GM19438 (cell line): ENCODE measurements at regions not wholly inside any gene's neighbourhood (a gene's known extent, or its start where the extent isn't known, plus 50 kb on each side); places are given as distances from the start of the nearest gene placed in this dataset.

Experiments
- ATAC-seq: cut with Tn5 transposase; IDR thresholded peaks from one replicate; pipeline ENCODE4 v1.9.1; 2021; ENCODE audit warnings: low read depth; ENCODE audit not compliant: unreplicated experiment

DNA sequence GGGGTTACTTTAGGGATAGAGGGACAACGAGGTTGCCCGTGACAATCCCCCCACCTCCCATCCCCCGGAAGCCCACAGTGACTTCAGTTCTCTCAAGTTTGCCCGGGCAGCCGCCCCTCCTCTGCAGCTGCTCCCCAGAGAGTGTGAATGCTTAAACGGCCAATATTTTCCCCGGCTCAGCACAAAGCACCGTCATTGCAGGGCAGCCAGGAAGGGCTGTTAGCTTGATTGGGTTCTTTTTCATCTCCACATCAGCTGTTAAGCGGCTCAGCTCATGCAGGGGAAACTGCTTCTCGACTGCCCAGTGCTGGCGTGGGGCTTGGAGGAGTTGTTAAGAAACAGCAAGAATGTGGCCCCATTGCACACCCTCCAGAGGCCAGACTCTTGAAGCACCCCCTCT lies 120.5 kb upstream of the NCOR2 start:
- ATAC-seq: no peak

DNA sequence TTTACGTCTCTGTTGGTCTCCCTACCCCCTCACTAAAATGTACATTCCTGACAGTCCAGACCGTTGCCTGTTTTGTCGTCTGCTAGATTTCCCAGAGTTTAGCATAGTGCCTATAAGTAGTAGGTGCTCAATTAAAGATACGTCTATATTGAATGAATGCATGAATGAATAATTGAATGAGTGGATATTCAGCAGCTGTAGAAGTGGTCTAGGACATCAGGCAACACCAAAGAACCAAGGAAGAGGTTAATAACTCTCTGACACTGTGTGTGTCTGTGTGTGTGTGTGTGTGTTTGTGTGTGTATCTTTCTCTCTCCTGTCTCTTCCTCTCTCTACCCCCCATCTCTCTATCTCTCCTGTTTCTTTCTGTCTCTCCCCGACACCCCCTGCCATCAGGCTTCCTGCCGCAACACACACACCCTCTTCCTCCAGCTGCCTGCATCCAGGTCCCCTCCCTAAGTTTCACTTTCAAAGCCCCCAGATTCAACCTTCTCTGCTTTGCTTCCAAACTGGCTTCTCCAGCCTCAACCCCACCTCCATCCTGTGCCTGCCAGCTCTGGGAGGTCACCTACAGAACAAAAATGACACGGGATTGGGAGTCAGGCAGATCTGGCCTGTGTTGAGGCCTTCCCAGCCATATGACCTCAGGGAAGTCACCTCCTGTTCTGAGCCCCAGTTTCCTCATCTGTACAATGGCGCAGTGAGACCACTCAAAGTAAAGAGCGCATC lies 119.9 kb upstream of the NCOR2 start:
- ATAC-seq: no peak

DNA sequence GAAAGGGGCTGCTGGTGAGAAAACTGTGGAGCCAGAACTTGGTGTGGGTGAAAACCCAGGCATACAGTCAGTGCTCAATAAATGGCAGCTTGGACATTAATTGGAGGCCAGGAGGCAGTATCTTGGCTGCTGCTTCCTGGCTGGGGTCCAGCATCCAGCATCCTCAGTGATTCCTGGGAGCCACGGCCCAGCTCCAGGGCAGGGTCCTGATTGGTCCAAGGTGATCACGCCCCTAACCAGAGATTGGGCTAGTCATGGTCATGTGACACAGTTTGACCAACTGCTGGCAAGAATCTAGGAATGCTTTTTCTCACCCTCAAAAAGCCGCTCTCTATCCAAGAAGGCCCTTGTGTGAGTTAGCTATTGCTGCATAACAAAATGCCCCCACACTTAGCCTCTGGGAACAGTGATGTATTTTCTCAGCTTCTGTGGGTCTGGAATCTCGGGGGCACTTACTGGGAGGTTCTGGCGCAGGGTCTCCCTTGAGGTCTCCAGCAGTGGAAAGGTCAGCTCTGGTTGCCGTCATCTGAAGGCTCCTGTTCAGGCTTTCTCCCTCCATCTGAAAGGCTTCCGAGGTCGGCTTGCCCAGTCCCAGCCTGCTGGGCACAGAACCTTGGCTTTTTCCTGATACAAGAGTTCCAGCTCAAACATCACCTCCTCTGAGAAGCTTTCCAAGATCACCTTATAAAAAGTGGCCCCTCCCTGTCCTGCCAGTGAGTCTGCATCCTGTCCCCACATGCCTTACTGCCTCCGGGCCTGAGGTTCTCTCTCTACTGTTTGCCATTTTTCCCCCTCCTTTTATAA lies 119.2 kb upstream of the NCOR2 start:
- ATAC-seq: no peak

DNA sequence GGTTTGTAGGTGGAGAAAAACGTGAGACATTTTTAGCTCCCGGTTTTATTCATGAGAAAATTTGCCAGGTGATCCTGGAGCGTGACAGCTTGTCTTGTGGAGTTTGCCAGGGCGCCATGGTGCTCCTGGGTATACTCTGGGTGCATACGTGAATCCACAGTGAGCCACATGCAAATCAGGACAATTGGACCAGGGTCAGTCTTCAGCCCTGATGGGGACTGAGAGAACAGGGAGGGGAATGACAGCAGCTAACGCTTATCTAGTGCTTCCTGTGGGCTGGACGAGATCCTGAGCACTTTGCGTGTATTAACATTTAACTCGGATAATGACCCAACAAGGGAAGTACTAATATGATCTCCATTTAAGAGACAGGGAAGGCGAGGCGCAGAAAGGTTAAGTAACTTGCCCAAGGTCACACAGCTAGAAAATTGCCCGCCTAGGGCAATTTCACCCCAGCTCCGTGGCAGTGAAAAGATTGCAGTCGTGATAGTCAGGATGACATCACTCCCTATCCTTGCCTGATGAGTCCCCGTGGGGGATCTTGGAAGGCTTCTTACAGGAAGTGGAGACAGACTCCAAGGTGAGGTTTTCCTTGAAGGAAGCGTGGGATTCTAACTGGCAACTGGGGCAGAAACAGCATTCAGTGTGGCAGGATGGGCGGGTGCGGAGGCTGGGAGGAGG lies 118.4 kb upstream of the NCOR2 start:
- ATAC-seq: no peak

DNA sequence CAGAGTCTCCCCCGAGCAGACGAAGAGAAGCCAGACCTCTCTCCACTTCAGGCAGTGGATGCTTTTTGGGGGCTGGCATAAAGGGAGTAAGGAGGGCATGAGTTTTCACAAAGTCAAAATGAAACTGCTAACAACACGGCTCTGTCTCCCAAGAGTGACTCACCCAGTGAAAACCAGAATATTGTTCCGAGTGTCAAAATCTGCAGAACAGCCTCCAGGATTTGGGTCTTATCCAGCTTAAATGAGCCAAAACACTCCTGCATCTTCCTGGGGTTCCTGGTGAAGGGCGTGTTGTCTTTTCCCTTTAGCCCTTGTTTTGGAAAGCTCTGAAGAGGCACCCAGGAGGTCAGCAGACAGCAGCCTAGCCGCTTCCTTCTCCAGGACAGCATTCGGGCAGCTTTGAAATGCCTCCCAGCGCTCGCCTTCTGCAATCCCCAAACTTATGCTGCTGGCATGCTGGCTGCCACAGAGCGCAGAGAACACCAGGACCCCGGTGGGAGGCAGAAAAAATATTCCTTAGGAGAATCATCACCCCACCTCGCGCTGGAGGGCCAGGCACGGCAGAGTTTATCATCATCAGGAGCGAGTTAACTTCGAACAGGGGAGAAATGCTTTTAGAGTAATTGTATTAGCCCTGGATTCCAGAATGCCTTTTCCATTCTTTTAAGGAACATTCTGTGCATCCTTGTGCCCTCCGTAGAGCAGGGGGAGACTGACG lies 117.7 kb upstream of the NCOR2 start:
- no peak for ATAC-seq

GRCh38 chr12:124684496-124684895 lies 117.1 kb upstream of the NCOR2 start:
- no peak for ATAC-seq

GRCh38 chr12:124683152-124684124 lies 116.0 kb upstream of the NCOR2 start:
- no peak for ATAC-seq

DNA sequence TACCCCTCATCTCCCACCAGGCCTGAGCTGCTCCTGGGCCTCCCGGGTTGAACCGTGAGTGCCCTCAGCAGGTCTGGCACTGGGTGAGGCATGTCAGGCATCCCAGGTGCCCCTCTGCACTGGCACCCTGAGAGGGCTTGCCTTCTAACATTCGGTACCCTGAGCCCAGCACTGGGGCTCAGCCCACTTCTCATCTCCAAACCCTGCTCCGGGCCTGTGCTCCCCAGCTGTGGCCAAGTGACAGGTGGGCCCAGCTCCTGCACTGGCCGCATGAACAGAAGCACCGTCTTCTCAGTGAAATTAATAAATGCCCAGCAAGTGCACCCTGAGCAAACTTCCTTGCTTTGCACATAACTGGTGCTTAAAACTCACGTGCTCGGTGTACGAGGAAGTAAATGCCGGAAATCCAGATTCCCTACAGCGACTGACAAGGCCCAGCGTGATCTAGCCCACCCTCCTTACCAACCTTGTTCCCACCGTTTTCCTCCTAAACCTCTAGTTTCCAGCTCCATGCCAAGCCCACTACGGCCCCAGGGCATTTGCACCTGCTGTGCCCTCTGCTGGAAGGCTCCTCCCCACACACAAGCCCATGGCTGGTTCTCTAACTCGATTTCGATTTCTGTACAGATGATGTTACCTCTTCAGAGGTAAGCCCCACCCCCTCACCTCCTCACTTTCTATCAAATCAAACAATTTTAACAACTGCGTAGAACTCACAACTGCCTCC lies 115.2 kb upstream of the NCOR2 start:
- ATAC-seq: no peak

- no peak for ATAC-seq
These were observed 114.5 kb upstream of the NCOR2 start for GRCh38 chr12:124681779-124682391.

- no peak for ATAC-seq
These were observed 113.7 kb upstream of the NCOR2 start for GRCh38 chr12:124680863-124681778.

DNA sequence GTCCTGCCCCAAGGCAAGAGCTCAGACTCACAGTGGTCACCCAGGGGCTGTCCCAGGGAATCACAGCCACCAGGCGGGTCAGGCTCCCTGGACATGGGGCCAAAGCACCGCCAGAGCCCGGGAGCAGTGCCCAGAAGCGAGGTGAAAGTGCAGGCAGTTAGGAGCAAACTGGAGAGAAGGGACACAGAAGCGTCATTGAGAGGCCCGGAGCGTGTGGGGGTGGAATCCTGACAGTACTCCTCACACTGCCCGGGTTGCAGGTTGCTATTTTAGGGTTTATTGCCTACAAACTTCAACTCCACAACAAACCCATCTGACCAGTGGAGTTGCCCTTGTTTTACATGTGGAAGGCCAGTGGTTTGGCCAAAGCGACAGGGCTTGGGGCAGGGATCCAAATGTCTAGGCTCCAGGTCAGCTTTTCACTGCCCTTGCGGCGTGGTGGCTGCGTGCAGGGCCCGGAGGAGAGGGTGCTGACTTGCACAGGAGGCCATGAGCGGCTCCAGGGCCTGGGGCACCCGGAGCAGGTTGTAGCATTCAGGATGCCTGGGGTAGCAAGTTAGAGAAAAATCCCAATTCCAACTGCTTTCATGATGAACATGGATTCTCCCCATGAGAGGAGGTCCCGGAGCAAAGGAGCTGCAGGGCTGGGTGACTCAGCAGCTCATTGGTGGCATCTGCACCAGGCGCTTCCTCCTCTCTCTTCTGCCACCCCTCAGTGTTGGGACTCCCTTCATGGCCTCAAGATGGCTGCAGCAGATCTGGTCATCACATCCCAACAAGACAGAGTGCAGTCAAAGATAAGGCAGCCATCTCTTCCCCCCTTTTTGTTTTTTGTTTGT lies 112.3 kb upstream of the NCOR2 start:
- ATAC-seq: no peak

DNA sequence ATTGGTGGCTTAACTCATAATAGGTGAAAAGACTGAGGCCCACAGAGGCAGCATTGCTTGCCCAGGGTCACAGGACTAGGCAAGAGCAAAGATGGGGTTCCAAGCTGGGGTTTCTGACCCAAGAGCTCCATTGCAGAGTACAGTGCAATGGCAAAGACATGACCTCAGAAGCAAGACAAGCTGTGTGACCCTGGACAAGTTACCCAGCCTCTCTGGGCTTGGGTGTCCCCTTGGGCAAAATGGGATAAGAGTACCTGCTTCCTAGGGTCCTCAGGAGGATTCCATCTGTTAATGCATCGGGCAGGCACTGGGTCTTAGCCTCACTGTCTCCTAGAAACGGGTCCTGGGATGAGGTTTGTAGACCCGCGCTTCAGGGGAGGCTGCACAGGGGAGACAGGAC lies 111.6 kb upstream of the NCOR2 start:
- ATAC-seq: no peak

- ATAC-seq: no peak
These were observed 111.0 kb upstream of the NCOR2 start for GRCh38 chr12:124678421-124678893.

DNA sequence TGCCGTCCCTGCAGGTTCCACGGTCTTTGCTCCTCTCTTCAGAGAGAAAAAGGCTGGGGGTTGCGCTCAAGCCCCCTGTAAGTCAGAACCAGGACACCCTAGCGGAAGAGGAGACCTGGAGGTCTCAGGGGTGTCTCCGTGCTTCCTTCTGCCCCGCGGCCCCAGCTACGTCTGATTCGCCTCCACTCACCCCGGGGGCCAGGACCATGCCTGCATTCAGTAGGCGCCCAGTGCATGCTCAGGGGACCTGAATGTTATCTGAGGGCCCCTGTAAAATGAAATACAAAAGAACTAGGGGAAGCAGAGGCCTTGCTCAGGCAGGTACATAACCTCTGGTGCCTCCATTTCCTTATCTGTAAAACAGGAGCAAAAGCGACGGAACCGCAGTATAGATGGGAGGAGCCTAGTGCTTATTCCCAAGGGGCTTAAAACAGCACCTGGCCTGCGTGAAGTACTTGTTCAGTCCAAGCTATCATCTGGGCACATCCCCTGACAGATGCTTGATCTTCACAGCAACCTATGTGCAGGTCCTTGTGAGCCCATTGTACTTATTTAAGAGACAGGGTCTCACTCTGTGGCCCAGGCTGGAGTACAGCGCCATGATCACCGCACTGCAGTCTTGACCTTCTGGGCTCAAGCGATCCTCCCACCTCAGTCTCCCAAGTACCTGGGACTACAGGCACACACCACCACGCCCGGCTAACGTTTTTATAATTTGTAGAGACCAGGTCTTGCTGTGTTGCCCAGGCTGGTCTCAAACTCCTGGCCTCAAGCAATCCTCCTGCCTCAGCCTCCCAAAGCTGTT lies 110.3 kb upstream of the NCOR2 start:
- no peak for ATAC-seq

DNA sequence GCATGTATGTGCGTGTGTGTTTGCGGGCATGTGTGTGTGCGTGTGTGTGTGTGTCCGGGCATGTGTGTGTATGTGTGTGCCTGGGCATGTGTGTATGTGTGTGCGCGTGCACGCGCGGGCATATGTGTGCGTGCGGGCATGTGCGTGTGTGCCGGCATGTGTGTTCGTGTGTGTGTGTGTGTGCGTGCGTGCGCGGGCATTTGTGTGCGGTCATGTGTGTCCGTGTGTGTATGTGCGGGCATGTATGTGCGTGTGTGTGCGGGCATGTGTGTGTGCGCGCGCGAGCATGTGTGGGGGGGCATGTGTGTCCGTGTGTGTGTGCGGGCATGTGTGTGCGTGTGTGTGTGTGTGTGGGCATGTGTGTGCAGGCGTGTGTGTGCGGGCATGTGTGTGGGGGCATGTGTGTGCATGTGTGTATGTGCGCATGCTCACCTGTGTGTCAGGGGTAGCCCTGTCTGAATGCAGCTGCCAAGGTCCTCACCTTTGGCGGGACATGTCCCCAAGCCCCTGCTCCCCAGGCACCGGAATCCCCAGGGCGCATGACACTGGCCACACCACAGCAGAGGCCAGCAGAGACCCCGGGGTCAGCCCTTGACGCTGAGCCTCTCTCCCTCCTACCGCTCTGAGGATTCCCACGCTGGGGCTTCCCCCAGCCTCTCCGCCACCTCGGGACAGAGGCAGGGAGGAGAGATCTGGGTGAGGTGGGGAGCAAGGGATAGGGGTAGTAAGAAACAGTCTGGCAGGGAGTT lies 109.5 kb upstream of the NCOR2 start:
- no peak for ATAC-seq
